ENCODE measurements at regions not wholly inside any gene's neighbourhood (a gene's known extent, or its start where the extent isn't known, plus 50 kb on each side); places are given as distances from the start of the nearest gene placed in this dataset.

GRCh38 chr2:17301437-17301836 lies 216.8 kb downstream of the RAD51AP2 start:
- DNase-seq (ENCODE audit: low read depth, low spot score) = no peak
- ChIA-PET CTCF (interaction anchor here (2.0 kb wide), 1 partner anchor 10 kb away, joined by 13 read pairs; no protein-coding TSS in a partner anchor), POLR2A (no interaction called here)
- H3K4me3 ChIP-seq (ENCODE audit: low read depth, low read length) = no peak overlapping the region
- TF ChIP-seq, protein P1, sequence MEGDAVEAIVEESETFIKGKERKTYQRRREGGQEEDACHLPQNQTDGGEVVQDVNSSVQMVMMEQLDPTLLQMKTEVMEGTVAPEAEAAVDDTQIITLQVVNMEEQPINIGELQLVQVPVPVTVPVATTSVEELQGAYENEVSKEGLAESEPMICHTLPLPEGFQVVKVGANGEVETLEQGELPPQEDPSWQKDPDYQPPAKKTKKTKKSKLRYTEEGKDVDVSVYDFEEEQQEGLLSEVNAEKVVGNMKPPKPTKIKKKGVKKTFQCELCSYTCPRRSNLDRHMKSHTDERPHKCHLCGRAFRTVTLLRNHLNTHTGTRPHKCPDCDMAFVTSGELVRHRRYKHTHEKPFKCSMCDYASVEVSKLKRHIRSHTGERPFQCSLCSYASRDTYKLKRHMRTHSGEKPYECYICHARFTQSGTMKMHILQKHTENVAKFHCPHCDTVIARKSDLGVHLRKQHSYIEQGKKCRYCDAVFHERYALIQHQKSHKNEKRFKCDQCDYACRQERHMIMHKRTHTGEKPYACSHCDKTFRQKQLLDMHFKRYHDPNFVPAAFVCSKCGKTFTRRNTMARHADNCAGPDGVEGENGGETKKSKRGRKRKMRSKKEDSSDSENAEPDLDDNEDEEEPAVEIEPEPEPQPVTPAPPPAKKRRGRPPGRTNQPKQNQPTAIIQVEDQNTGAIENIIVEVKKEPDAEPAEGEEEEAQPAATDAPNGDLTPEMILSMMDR (IDR thresholded peaks at IDR 0.05; ENCODE audit: insufficient read depth, low read length, missing control alignments) = no peak

DNA sequence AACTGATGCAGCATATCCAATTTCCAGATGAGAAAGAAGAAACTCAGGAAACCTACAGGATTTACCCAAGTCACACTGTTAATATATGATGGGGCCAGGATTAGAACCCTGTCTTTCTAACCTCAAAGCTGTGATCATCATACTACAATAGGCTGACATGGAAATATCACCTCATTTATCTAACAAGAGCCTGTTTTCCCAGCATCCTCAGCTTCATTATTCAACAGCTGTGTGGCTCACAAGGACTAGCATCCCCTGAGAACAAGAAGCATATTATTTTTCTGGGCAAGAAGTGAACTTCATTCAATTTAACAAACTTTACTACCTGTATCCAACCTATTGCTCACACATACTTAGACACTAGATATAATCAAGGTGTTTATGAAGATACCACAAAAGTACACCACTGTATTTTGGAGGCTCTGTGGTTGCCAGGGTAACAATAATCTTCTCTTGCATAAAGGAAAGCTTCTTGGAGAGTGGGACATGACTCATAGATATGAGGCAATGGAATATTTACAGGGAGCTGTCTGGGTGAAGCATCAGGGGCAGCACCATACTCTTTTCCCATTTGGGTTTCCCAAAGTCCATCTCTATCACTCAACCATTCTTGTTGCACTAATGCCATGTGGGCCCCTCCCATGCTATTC lies 218.2 kb downstream of the RAD51AP2 start:
- TF ChIP-seq, protein P1 (IDR thresholded peaks at IDR 0.05; ENCODE audit: insufficient read depth, low read length, missing control alignments) = no peak
- CTCF ChIA-PET = interaction anchor here (0.7 to 2.4 kb wide), 2 partner anchors 9 to 371 kb away, joined by 3 to 11 read pairs; no protein-coding TSS in a partner anchor
- POLR2A ChIA-PET = interaction anchor here (0.7 kb wide), 1 partner anchor 89 kb away, joined by 3 read pairs; no protein-coding TSS in a partner anchor
- H3K4me3 ChIP-seq (ENCODE audit: low read depth, low read length) = no peak overlapping the region
- DNase-seq (ENCODE audit: low read depth, low spot score) = peak; percentile 17

GRCh38 chr2:17298453-17298852 lies 219.8 kb downstream of the RAD51AP2 start:
- CTCF ChIA-PET = interaction anchor here (0.9 to 2.4 kb wide), 2 partner anchors 10 to 525 kb away, joined by 3 to 11 read pairs; no protein-coding TSS in a partner anchor
- no peak for DNase-seq (ENCODE audit: low read depth, low spot score)
- TF ChIP-seq, protein P1 (IDR thresholded peaks at IDR 0.05; ENCODE audit: insufficient read depth, low read length, missing control alignments) = no peak
- H3K4me3 ChIP-seq (ENCODE audit: low read depth, low read length) = no peak overlapping the region
- POLR2A ChIA-PET = no interaction called here

- POLR2A ChIA-PET = no interaction called here
- TF ChIP-seq, protein P1 (IDR thresholded peaks at IDR 0.05; ENCODE audit: insufficient read depth, low read length, missing control alignments) = no peak
- DNase-seq (ENCODE audit: low read depth, low spot score) = no peak
- CTCF ChIA-PET = interaction anchor here (0.7 kb wide), 1 partner anchor 13 kb away, joined by 3 read pairs; no protein-coding TSS in a partner anchor
- no peak overlapping the region for H3K4me3 ChIP-seq (ENCODE audit: low read depth, low read length)
These were observed 221.6 kb downstream of the RAD51AP2 start for GRCh38 chr2:17296686-17297085.

GRCh38 chr2:17289669-17290068 lies 228.6 kb downstream of the RAD51AP2 start:
- TF ChIP-seq, protein P1 (IDR thresholded peaks at IDR 0.05; ENCODE audit: insufficient read depth, low read length, missing control alignments) = no peak
- POLR2A ChIA-PET = no interaction called here
- DNase-seq (ENCODE audit: low read depth, low spot score) = no peak
- H3K4me3 ChIP-seq (ENCODE audit: low read depth, low read length) = no peak overlapping the region
- CTCF ChIA-PET = interaction anchor here (1.2 kb wide), 1 partner anchor 20 kb away, joined by 3 read pairs; no protein-coding TSS in a partner anchor

GRCh38 chr2:17287183-17287582 lies 231.1 kb downstream of the RAD51AP2 start:
- CTCF ChIA-PET = no interaction called here
- no peak overlapping the region for H3K4me3 ChIP-seq (ENCODE audit: low read depth, low read length)
- DNase-seq (ENCODE audit: low read depth, low spot score) = no peak
- POLR2A ChIA-PET = no interaction called here
- TF ChIP-seq, protein P1 (IDR thresholded peaks at IDR 0.05; ENCODE audit: insufficient read depth, low read length, missing control alignments) = no peak

All from AG04449 (cell line).